GM12878 (cell line): ENCODE measurements at regions not wholly inside any gene's neighbourhood (a gene's known extent, or its start where the extent isn't known, plus 50 kb on each side); places are given as distances from the start of the nearest gene placed in this dataset.

ENCODE experiments used
- EZH2 ChIP-seq: IDR thresholded peaks from 2 replicates; pipeline ENCODE4 v1.6.1; 2012; ENCODE audit warnings: low read depth, mild to moderate bottlenecking, control low read depth, inconsistent platforms, low read length, borderline replicate concordance; ENCODE audit not compliant: control insufficient read depth
- KAT2A ChIP-seq: conservative IDR thresholded peaks from 2 replicates; pipeline ENCODE4 v1.6.1; 2011; ENCODE audit warnings: low read depth, low read length; ENCODE audit not compliant: control insufficient read depth
- MYC ChIP-seq: IDR thresholded peaks from 2 replicates; pipeline ENCODE4 v1.6.1; 2011; ENCODE audit warnings: mild to moderate bottlenecking, low read length, moderate library complexity, inconsistent platforms; ENCODE audit not compliant: insufficient read depth, insufficient replicate concordance, insufficient read length, severe bottlenecking
- NFYA ChIP-seq: IDR thresholded peaks from 2 replicates; pipeline ENCODE4 v1.6.1; 2011; ENCODE audit warnings: low read depth, mild to moderate bottlenecking, low read length, improper control_type of control experiment, borderline replicate concordance
- POLR2A ChIP-seq: IDR thresholded peaks from 2 replicates; pipeline ENCODE4 v1.6.1; 2011; ENCODE audit warnings: low read depth, mild to moderate bottlenecking, low read length
- USF1 ChIP-seq: IDR thresholded peaks from 2 replicates; pipeline ENCODE4 v1.6.1; 2011; ENCODE audit warnings: borderline replicate concordance, low read depth, mild to moderate bottlenecking, moderate library complexity, mixed read lengths, low read length; ENCODE audit not compliant: insufficient read depth; ENCODE audit errors: extremely low read length
- ZBTB4 ChIP-seq: fragments of 450-650 bp; formaldehyde crosslinking; IDR thresholded peaks from 2 replicates; pipeline ENCODE4 v1.4.0; 2022; ENCODE audit warnings: mild to moderate bottlenecking, moderate library complexity
- TF ChIP-seq, protein P1 (sequence below): fragments of 450-650 bp; IDR thresholded peaks from 2 replicates; pipeline ENCODE4 v1.6.1; 2017; ENCODE audit warnings: mild to moderate bottlenecking, moderate library complexity

GRCh38 chr5:33336891-33337636 is 103.7 kb upstream of the TARS1 start:
- TF ChIP-seq POLR2A (no peak), ZBTB4 (CRISPR knock-in tag) (no peak), MYC (no peak), KAT2A (no peak), USF1 (no peak), NFYA (no peak), EZH2 (no peak)
- TF ChIP-seq, protein P1, sequence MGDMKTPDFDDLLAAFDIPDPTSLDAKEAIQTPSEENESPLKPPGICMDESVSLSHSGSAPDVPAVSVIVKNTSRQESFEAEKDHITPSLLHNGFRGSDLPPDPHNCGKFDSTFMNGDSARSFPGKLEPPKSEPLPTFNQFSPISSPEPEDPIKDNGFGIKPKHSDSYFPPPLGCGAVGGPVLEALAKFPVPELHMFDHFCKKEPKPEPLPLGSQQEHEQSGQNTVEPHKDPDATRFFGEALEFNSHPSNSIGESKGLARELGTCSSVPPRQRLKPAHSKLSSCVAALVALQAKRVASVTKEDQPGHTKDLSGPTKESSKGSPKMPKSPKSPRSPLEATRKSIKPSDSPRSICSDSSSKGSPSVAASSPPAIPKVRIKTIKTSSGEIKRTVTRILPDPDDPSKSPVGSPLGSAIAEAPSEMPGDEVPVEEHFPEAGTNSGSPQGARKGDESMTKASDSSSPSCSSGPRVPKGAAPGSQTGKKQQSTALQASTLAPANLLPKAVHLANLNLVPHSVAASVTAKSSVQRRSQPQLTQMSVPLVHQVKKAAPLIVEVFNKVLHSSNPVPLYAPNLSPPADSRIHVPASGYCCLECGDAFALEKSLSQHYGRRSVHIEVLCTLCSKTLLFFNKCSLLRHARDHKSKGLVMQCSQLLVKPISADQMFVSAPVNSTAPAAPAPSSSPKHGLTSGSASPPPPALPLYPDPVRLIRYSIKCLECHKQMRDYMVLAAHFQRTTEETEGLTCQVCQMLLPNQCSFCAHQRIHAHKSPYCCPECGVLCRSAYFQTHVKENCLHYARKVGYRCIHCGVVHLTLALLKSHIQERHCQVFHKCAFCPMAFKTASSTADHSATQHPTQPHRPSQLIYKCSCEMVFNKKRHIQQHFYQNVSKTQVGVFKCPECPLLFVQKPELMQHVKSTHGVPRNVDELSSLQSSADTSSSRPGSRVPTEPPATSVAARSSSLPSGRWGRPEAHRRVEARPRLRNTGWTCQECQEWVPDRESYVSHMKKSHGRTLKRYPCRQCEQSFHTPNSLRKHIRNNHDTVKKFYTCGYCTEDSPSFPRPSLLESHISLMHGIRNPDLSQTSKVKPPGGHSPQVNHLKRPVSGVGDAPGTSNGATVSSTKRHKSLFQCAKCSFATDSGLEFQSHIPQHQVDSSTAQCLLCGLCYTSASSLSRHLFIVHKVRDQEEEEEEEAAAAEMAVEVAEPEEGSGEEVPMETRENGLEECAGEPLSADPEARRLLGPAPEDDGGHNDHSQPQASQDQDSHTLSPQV = no peak
